ENCODE measurements at regions not wholly inside any gene's neighbourhood (a gene's known extent, or its start where the extent isn't known, plus 50 kb on each side); places are given as distances from the start of the nearest gene placed in this dataset.

- TF ChIP-seq CTCF (IDR thresholded peaks at IDR 0.05 in 4 of 5, conservative IDR thresholded peaks at IDR 0.05 in 1 of 5) (no peak), POLR2A (IDR thresholded peaks at IDR 0.05) (no peak)
These were observed 123.1 kb upstream of the BOD1L1 start for GRCh38 chr4:13750594-13750993.

Data from gastrocnemius medialis (tissue), 4 donors.